Epithelial cell of proximal tubule (primary cell): ENCODE measurements at regions not wholly inside any gene's neighbourhood (a gene's known extent, or its start where the extent isn't known, plus 50 kb on each side); places are given as distances from the start of the nearest gene placed in this dataset.
A peak's percentile ranks its signal among the peaks of the same experiment; 100 is the strongest.

Source experiments
- DNase-seq: peaks from one replicate; pipeline ENCODE4 v3.0.0-alpha.2; 2011; ENCODE audit warnings: low read depth
- H3K4me3 ChIP-seq: 2 replicates; pipeline ENCODE4 v1.5.1; 2011; ENCODE audit warnings: low read depth, mild to moderate bottlenecking, low read length
- TF ChIP-seq, protein P1 (sequence below): conservative IDR thresholded peaks from 2 replicates; pipeline ENCODE4 v1.5.1; 2012; ENCODE audit warnings: low read depth, mild to moderate bottlenecking, low read length

DNA sequence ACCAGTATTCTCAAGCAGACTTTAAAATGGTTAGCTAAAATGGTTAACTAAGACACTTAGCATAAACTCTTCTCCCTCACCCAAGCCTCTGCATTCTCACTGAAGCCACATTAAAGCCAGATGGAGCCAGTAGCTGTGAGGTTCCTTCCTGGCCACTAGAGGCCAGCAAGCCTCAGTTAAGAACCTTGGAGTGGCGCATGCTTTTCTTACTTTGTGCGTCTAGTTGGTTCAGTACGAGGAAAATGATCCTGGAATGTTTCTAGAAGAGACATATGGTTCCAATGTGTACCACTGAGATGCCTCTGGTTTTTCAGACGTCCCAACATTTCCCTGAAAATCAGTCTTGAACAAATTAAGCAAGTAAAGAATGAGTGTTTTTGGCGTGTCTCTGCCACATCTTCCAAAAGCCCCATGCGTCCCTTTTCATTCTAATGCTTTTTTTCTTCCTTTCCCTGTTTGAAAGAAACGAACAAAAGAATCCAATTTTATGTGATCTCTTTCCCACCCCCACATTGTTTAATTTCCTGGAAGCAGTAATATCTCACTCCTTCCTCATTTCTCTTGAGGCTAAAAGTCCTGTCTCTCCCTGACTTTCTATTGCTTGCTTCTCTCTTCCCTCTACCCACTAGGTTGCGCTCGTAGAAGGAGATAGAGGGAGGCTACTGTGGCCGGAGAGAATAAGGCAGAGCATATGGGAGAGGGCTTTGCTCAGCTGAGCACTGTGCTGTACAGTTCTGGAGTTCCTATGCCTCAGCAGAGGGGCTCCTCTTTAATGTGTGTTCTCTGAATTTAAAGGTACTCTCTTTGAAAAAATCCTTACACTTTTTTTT, 82.9 kb upstream of the TAB3 start:
- DNase-seq = no peak
- TF ChIP-seq, protein P1, sequence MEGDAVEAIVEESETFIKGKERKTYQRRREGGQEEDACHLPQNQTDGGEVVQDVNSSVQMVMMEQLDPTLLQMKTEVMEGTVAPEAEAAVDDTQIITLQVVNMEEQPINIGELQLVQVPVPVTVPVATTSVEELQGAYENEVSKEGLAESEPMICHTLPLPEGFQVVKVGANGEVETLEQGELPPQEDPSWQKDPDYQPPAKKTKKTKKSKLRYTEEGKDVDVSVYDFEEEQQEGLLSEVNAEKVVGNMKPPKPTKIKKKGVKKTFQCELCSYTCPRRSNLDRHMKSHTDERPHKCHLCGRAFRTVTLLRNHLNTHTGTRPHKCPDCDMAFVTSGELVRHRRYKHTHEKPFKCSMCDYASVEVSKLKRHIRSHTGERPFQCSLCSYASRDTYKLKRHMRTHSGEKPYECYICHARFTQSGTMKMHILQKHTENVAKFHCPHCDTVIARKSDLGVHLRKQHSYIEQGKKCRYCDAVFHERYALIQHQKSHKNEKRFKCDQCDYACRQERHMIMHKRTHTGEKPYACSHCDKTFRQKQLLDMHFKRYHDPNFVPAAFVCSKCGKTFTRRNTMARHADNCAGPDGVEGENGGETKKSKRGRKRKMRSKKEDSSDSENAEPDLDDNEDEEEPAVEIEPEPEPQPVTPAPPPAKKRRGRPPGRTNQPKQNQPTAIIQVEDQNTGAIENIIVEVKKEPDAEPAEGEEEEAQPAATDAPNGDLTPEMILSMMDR = peak; percentile 71
- peak overlapping the region; percentile 36 for H3K4me3 ChIP-seq

DNA sequence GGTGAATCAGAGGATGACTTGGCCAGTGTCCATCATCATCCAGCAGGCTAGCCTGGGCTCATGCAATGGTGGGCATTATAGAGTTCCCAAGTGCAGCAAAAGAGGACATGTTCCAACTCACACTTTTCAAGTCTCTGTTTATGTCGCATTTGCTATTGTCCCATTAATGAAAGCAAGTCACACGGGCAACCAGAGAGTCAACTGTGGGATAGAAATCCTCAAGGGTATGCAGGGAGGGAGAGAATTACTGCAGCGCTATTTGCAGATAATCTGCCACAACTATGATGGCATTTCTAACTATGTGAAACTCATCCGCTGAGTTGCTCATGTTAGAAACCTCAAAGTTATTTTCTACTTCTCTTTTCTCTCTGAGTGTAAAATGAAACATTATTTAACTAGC, 78.5 kb upstream of the TAB3 start:
- H3K4me3 ChIP-seq = no peak overlapping the region
- TF ChIP-seq, protein P1 = no peak
- no peak for DNase-seq

DNA sequence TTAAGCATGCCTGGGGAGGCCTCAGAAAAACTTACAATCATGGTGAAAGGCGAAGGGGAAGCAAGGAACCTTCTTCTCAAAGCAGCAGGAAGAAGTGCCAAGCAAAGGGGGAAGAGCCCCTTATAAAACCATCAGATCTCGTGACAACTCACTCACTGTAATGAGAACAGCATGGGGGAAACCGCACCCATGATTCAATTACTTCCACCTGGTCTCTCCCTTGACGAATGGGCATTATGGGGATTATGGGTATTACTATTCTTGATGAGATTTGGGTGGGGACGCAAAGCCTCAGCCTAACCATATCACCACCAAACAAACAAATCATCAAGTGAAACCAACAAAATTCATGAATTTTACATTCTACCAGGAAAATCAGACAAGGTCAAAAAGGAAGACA, 76.7 kb upstream of the TAB3 start:
- TF ChIP-seq, protein P1 = no peak
- no peak overlapping the region for H3K4me3 ChIP-seq
- DNase-seq = no peak

DNA sequence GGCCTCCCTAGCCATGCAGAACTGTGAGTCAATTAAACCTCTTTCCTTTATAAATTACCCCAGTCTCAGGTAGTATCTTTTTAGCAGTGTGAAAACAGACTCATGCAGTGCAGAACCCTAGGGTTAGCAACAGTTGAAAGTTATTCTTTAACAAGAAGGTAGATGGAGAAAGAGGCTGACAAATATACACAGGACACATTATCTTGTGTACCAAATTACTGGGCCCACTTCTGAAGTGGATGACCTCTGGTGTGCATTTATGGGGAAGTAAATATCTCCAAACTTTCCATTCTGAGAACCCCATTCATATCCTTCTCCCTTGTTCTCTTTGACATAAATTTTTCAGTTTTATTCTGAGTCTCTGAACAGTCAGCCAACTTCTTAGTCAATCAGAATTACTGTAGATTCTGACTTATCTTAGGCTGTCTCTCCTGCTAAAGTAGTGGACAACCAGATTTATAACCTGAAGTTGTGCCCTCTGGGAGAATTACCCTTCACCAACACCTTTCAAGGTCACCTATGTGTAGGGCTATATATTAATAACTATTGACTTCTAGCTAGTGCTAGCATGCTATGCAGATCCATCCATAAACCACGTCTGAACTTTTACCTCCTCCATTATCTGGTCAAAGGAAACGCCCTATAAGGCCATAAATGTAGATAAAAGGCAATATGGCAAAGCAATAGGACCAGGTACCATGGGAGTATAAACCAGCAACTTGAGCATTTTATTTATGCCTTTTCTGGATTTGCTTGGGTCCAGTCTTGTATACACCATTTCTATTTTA, 72.5 kb upstream of the TAB3 start:
- TF ChIP-seq, protein P1 = no peak
- DNase-seq = no peak
- H3K4me3 ChIP-seq = no peak overlapping the region

DNA sequence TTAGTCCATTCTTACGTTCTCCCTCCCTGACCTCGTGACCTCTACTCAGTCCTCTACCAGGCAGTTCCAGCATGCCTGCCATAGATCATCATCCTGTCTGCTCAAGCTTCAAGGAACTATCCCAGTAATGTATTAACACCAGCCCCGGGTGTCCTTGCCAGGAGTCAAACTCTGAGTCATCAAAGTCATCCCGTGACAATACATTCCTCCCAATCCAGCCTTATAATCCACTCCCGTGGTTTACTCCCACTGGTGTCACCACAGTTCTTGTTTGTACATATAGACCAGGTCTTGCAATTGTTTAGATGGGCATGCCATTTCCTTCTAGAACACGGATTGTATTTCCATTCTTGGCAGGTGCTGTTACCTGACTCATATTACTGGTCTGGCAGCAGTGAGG, 68.7 kb upstream of the TAB3 start:
- TF ChIP-seq, protein P1 = no peak
- H3K4me3 ChIP-seq = no peak overlapping the region
- peak; percentile 88 for DNase-seq

DNA sequence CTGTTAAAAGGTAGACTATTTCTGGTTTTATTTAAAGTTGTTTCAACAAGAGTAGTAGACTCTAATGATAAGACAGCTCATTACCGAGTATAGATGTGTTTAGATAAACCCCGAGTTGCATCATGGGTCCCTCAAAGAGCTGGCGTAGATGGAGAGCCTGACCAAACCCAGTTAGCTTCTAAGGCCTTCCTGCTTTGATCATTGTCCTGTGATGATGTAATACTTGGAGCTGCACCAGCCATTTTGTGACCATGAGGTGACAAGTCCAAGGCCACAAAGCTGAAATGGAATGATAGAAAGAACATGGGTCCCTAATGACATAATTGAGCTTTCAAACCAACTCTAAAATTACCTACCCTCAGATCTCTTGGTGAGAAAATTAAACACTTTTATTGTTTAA, 66.6 kb upstream of the TAB3 start:
- no peak for DNase-seq
- TF ChIP-seq, protein P1 = no peak
- no peak overlapping the region for H3K4me3 ChIP-seq
